DOHH2 (cell line): ENCODE measurements at regions not wholly inside any gene's neighbourhood (a gene's known extent, or its start where the extent isn't known, plus 50 kb on each side); places are given as distances from the start of the nearest gene placed in this dataset.

Source experiments
- EZH2phosphoT487 ChIP-seq: fragments of 200-600 bp; sonication (generic); IDR thresholded peaks from 2 replicates; pipeline ENCODE4 v1.6.1; 2017; ENCODE audit warnings: borderline replicate concordance, mild to moderate bottlenecking, antibody characterized with exemption, low read length, moderate library complexity, mixed read lengths
- TF ChIP-seq, protein P1 (sequence below): fragments of 200-600 bp; sonication (generic); IDR thresholded peaks from one replicate; pipeline ENCODE4 v1.5.1; 2014; ENCODE audit warnings: antibody characterized with exemption, mild to moderate bottlenecking, low read depth, low read length; ENCODE audit not compliant: poor library complexity, severe bottlenecking

DNA sequence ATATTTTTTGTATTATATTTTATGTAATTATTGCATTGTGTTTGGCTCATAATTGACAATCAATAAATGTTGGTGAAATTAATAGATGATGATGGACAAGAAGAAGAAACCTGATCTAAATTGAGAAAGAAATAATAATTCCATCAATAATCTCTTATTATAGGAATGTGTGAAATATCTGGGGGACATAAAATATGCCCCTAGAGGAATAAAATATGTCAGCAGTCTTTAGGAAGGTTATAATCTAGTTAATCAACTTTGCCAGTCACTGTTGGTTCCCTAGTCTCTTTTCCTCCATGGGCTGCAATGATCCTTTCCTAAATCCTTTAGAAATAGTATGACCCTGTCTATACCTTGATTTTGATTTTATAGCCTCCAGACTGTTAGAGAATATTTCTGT lies 549.7 kb upstream of the ADGRL4 start:
- TF ChIP-seq, protein P1, sequence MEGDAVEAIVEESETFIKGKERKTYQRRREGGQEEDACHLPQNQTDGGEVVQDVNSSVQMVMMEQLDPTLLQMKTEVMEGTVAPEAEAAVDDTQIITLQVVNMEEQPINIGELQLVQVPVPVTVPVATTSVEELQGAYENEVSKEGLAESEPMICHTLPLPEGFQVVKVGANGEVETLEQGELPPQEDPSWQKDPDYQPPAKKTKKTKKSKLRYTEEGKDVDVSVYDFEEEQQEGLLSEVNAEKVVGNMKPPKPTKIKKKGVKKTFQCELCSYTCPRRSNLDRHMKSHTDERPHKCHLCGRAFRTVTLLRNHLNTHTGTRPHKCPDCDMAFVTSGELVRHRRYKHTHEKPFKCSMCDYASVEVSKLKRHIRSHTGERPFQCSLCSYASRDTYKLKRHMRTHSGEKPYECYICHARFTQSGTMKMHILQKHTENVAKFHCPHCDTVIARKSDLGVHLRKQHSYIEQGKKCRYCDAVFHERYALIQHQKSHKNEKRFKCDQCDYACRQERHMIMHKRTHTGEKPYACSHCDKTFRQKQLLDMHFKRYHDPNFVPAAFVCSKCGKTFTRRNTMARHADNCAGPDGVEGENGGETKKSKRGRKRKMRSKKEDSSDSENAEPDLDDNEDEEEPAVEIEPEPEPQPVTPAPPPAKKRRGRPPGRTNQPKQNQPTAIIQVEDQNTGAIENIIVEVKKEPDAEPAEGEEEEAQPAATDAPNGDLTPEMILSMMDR: no peak
- no peak for TF ChIP-seq EZH2phosphoT487
